Prostate gland (tissue), 2 donors: ENCODE measurements at regions not wholly inside any gene's neighbourhood (a gene's known extent, or its start where the extent isn't known, plus 50 kb on each side); places are given as distances from the start of the nearest gene placed in this dataset.

Experiments
- CTCF ChIP-seq, 4 experiments: fragments of 200-600 bp in 2 of 4; fragments of 450-650 bp in 2 of 4; sonication (generic) in 2 of 4; IDR thresholded peaks; 1 replicate in 3 of 4; 2 replicates in 1 of 4; pipeline ENCODE4 v1.5.1; 2016 to 2019; ENCODE audit warnings: antibody characterized with exemption in 4 of 4, mild to moderate bottlenecking in 2 of 4, moderate library complexity in 2 of 4
- POLR2A ChIP-seq: fragments of 450-650 bp; IDR thresholded peaks from one replicate; pipeline ENCODE4 v1.6.1; 2016; ENCODE audit warnings: antibody characterized with exemption, mild to moderate bottlenecking

DNA sequence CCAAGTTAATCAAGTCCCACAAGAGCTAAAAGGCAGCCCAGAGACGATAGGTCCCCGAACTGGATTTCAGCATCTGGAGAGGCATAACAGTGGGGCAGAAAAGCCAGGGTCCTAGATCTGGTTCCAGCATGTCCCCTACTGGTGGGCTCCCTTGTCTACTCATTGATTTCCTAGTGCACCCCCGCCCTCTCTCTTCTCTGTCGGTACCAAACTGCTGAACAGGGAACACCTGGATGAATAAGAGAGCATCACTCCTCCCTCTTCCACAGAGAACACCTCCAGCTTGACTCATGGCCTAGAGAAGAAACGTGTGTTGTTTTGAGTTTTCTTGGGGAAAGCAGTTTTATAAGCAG, 101.3 kb downstream of the FOXI3 start:
- TF ChIP-seq CTCF (IDR thresholded peaks at IDR 0.05), result no peak
- no peak for TF ChIP-seq POLR2A
